CD4-positive, alpha-beta memory T cell (primary cell): ENCODE measurements at regions not wholly inside any gene's neighbourhood (a gene's known extent, or its start where the extent isn't known, plus 50 kb on each side); places are given as distances from the start of the nearest gene placed in this dataset.
"Not testable (repeated sequence)": the region's sequence is repeated elsewhere in the genome, so short reads cannot be mapped to it uniquely, and the experiment has no call there.

ENCODE experiments used
- CTCF ChIA-PET: fragments of 350-600 bp; sonication (Branson Sonifier 250); formaldehyde crosslinking; loops from one replicate; lab custom pipeline; 2021; ENCODE audit warnings: inconsistent platforms; ENCODE audit not compliant: partially characterized antibody; lab: Charles Lee
- POLR2A ChIA-PET: fragments of 350-600 bp; sonication (Branson Sonifier 250); formaldehyde crosslinking; loops from one replicate; lab custom pipeline; 2021; ENCODE audit not compliant: partially characterized antibody; lab: Charles Lee
- DNase-seq, 5 donors: peaks; one replicate each; pipeline versions ENCODE4 v3.0.0 to v3.0.0-alpha.2; 2020 to 2022; ENCODE audit warnings: mixed read lengths in 1 of 5
- H3K27ac ChIP-seq: one replicate; pipeline ENCODE4 v1.7.0; 2013; ENCODE audit warnings: low read depth, low read length
- H3K27me3 ChIP-seq: 2 replicates; pipeline ENCODE4 v1.7.0; 2013; ENCODE audit warnings: mild to moderate bottlenecking, low read length, moderate library complexity; ENCODE audit not compliant: insufficient read depth
- H3K36me3 ChIP-seq: 2 replicates; pipeline ENCODE4 v1.7.0; 2013; ENCODE audit warnings: mild to moderate bottlenecking, low read length, moderate library complexity; ENCODE audit not compliant: insufficient read depth
- H3K4me1 ChIP-seq: 2 replicates; pipeline ENCODE4 v1.7.0; 2013; ENCODE audit warnings: mild to moderate bottlenecking, low read length, moderate library complexity; ENCODE audit not compliant: insufficient read depth
- H3K4me3 ChIP-seq, 2 donors: one replicate each; pipeline ENCODE4 v1.7.0; 2013; ENCODE audit warnings: low read length in 2 of 2, mild to moderate bottlenecking in 1 of 2
- H3K9me3 ChIP-seq, 2 donors: one replicate each; pipeline ENCODE4 v1.7.0; 2013; ENCODE audit warnings: low read length in 2 of 2, control low read depth in 1 of 2; ENCODE audit not compliant: control insufficient read depth in 1 of 2
- H3K27ac Mint-ChIP-seq, 7 donors: one replicate each; pipeline ENCODE4 v1.8.0; 2020 to 2021; ENCODE audit warnings: mixed read lengths in 7 of 7, mild to moderate bottlenecking in 6 of 7, inconsistent platforms in 3 of 7, moderate library complexity in 3 of 7
- H3K27me3 Mint-ChIP-seq, 2 donors: one replicate each; pipeline ENCODE4 v1.8.0; 2020 to 2021; ENCODE audit warnings: mixed read lengths in 2 of 2
- H3K36me3 Mint-ChIP-seq, 2 donors: one replicate each; pipeline ENCODE4 v1.8.0; 2020 to 2021; ENCODE audit warnings: mixed read lengths in 2 of 2, inconsistent platforms in 1 of 2, mild to moderate bottlenecking in 1 of 2
- H3K4me1 Mint-ChIP-seq, 4 donors: one replicate each; pipeline ENCODE4 v1.8.0; 2020 to 2021; ENCODE audit warnings: mixed read lengths in 4 of 4, mild to moderate bottlenecking in 1 of 4
- H3K4me3 Mint-ChIP-seq, 8 donors: one replicate each; pipeline ENCODE4 v1.8.0; 2020 to 2021; ENCODE audit warnings: mixed read lengths in 8 of 8, mild to moderate bottlenecking in 7 of 8, moderate library complexity in 6 of 8, inconsistent platforms in 3 of 8
- H3K9me3 Mint-ChIP-seq, 8 donors: one replicate each; pipeline ENCODE4 v1.8.0; 2020 to 2021; ENCODE audit warnings: mixed read lengths in 8 of 8, mild to moderate bottlenecking in 5 of 8, inconsistent platforms in 3 of 8, moderate library complexity in 1 of 8
- intact Hi-C: fragments of 100-400 bp; cut with micrococcal nuclease; formaldehyde crosslinking; loops from one replicate; pipeline ENCODE4 v1.15.1; 2023

DNA sequence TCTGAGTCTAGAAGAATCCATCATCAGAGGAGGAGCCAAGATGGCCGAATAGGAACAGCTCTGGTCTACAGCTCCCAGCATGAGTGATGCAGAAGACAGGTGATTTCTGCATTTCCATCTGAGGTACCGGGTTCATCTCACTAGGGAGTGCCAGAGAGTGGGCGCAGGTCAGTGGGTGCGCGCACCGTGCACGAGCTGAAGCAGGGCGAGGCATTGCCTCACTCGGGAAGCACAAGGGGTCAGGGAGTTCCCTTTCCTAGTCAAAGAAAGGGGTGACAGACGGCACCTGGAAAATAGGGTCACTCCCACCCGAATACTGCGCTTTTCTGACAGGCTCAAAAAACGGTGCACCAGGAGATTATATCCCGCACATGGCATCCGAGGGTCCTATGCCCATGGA is 837.5 kb downstream of the TAF11L14 start:
- CTCF ChIA-PET, result not testable (repeated sequence)

DNA sequence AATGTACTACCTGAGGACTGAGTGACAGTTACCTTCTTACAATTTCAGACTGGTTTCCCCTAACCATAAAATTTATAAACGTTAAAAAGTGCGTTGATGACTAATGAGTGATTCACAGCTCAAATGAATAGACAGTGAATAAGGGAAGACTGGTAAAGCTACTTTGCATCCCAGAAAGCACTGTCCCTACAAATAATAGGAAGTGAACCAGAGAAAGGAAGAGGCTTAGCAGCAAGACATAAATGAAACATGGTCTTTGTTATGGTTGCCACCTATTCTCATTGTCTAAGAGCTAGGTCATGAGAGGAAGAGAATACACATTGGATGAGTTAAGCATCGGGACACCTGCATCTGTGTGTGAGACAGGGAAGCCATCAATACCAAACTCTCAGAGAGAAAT is 849.2 kb downstream of the TAF11L14 start:
- Histone ChIP-seq H3K4me1 (no peaks in the 10 kb centered on the region), H3K36me3 (no peaks in the 10 kb centered on the region), H3K9me3 (no peaks in the 10 kb centered on the region), H3K27ac (no peak overlapping the region), H3K4me3 (no peak overlapping the region), H3K27me3 (no peaks in the 10 kb centered on the region)
- intact Hi-C loops, result no loop called here
- ChIA-PET CTCF (no interaction called here), POLR2A (no interaction called here)
- Mint-ChIP-seq H3K27me3 (no peaks in the 10 kb centered on the region), H3K9me3 (peaks cover 0 to 2% (median 0%) of the 10 kb centered on the region in 8 donors), H3K27ac (no peak overlapping the region), H3K4me1 (no peaks in the 10 kb centered on the region), H3K4me3 (no peak overlapping the region), H3K36me3 (no peaks in the 10 kb centered on the region)
- no peak for DNase-seq

More for the DNA sequence above, 837.5 kb downstream of the TAF11L14 start:
- H3K27me3 ChIP-seq, H3K4me1 Mint-ChIP-seq, H3K36me3 Mint-ChIP-seq, POLR2A ChIA-PET, DNase-seq, H3K36me3 ChIP-seq, H3K9me3 ChIP-seq, H3K4me3 ChIP-seq, H3K4me3 Mint-ChIP-seq, H3K9me3 Mint-ChIP-seq, H3K4me1 ChIP-seq, intact Hi-C loops, H3K27ac ChIP-seq, H3K27me3 Mint-ChIP-seq, H3K27ac Mint-ChIP-seq: not testable (repeated sequence)

DNA sequence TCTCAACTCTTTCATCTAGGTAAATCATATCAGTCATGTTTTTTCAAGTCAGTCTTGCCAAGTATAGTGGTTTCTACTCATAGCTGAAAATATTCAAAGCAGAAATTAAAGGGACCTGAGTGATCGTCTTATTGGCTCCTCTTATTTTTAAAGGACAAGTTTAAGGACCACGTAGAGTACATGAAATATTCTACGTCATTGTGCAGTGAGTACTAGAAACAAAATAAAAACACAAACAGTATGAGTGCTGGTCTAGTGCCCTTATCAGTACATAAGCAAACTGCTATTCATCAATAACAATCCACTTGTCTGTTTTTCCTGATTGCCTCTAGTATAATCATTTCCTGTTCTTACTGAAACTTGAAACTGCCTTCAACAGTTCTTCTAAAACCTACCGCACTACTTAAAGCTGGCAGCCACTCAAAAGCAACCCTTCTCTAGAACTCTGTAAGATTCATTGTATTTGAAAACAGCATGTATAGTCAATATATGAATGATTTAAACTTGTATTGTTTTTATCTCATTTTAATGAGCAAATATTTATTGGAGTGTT is 853.7 kb downstream of the TAF11L14 start:
- Mint-ChIP-seq H3K4me3 (no peak overlapping the region), H3K36me3 (no peaks in the 10 kb centered on the region), H3K27ac (no peak overlapping the region), H3K9me3 (peaks cover 0 to 3% (median 0%) of the 10 kb centered on the region in 8 donors), H3K4me1 (no peaks in the 10 kb centered on the region), H3K27me3 (no peaks in the 10 kb centered on the region)
- H3K4me3 ChIP-seq, result no peak overlapping the region
- ChIA-PET POLR2A (no interaction called here), CTCF (no interaction called here)
- no peak for DNase-seq
- no peaks in the 10 kb centered on the region for H3K36me3 ChIP-seq
- H3K27me3 ChIP-seq, result no peaks in the 10 kb centered on the region
- intact Hi-C loops, result no loop called here
- no peaks in the 10 kb centered on the region for H3K4me1 ChIP-seq
- H3K27ac ChIP-seq, result no peak overlapping the region
- no peaks in the 10 kb centered on the region for H3K9me3 ChIP-seq

DNA sequence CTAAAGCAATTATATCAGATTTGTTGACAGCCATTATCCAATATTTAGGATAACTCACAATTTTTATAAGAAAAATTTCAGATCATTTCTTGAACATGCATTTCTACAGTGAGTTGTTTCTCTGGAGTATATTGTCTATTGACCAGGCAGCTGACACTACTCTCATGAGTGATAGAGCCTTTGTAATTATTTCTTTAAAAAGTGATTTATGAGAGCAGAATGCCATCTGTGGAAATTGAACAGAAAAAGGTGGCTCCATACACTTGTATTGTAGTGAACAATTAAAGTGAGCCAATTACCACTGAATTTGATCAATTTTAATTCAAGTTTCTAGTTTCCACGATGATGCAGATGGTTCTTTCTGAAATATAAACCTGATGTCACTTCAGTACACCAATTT is 855.4 kb downstream of the TAF11L14 start:
- Mint-ChIP-seq H3K27ac (no peak overlapping the region), H3K4me3 (no peak overlapping the region), H3K27me3 (no peaks in the 10 kb centered on the region), H3K4me1 (no peaks in the 10 kb centered on the region), H3K9me3 (peaks cover 0 to 3% (median 0%) of the 10 kb centered on the region in 8 donors), H3K36me3 (no peaks in the 10 kb centered on the region)
- POLR2A ChIA-PET, result no interaction called here
- Histone ChIP-seq H3K4me1 (no peaks in the 10 kb centered on the region), H3K9me3 (no peaks in the 10 kb centered on the region), H3K4me3 (no peak overlapping the region), H3K36me3 (no peaks in the 10 kb centered on the region), H3K27ac (no peak overlapping the region), H3K27me3 (no peaks in the 10 kb centered on the region)
- no peak for DNase-seq
- CTCF ChIA-PET, result no interaction called here
- intact Hi-C loops, result no loop called here

DNA sequence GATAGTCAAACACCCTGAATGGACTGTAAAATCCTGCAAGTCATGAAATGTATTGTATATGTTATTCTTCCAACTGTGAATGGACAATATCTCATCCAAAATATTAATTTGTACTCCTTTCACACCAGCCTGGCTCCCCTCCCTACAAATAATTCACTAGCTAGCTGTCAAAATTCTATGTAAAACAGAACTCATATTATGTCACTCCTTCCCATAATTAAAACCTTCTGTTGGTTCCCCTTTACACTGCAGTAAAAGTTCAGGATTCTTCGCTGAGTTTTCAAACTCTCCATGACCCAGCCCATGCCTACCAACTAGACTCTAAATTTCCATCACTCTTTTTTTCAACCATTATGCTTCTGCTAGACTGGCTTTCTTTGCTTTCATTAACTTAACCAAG is 857.1 kb downstream of the TAF11L14 start:
- POLR2A ChIA-PET, result no interaction called here
- Mint-ChIP-seq H3K27ac (peak overlapping the region in 1 of 7 donors; percentile 1), H3K4me3 (no peak overlapping the region), H3K27me3 (no peaks in the 10 kb centered on the region), H3K9me3 (peaks cover 0 to 8% (median 3%) of the 10 kb centered on the region in 8 donors), H3K36me3 (no peaks in the 10 kb centered on the region), H3K4me1 (no peaks in the 10 kb centered on the region)
- CTCF ChIA-PET, result no interaction called here
- intact Hi-C loops, result no loop called here
- Histone ChIP-seq H3K9me3 (no peaks in the 10 kb centered on the region), H3K27ac (no peak overlapping the region), H3K36me3 (no peaks in the 10 kb centered on the region), H3K27me3 (no peaks in the 10 kb centered on the region), H3K4me3 (no peak overlapping the region), H3K4me1 (no peaks in the 10 kb centered on the region)
- DNase-seq, result no peak

DNA sequence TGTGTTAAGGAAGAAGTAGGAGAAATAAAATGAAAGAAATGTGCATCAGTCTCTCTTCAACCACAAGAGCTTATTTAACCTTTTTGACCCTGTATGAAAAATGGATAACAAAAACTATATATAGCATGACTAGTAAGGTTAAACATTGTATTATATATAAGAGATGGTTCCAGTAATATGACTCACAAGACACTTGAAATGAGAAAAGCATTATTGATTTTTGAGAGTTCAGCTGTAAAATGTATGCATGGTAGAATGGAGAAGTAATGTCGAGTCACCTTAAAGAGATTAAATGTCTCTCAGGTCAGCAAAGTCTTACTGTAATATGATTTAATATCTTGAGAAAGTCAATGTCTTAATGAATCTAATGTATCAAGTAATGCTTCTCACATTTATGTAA is 860.9 kb downstream of the TAF11L14 start:
- no peaks in the 10 kb centered on the region for H3K9me3 ChIP-seq
- ChIA-PET CTCF (no interaction called here), POLR2A (no interaction called here)
- DNase-seq, result no peak
- no peaks in the 10 kb centered on the region for H3K27me3 ChIP-seq
- H3K9me3 Mint-ChIP-seq, result peaks cover 0 to 12% (median 4%) of the 10 kb centered on the region in 8 donors
- no peak overlapping the region for H3K4me3 ChIP-seq
- no peaks in the 10 kb centered on the region for H3K36me3 Mint-ChIP-seq
- H3K36me3 ChIP-seq, result no peaks in the 10 kb centered on the region
- H3K27ac ChIP-seq, result no peak overlapping the region
- no peak overlapping the region for H3K4me3 Mint-ChIP-seq
- no peaks in the 10 kb centered on the region for H3K4me1 Mint-ChIP-seq
- H3K4me1 ChIP-seq, result no peaks in the 10 kb centered on the region
- no peaks in the 10 kb centered on the region for H3K27me3 Mint-ChIP-seq
- intact Hi-C loops, result no loop called here
- no peak overlapping the region for H3K27ac Mint-ChIP-seq

DNA sequence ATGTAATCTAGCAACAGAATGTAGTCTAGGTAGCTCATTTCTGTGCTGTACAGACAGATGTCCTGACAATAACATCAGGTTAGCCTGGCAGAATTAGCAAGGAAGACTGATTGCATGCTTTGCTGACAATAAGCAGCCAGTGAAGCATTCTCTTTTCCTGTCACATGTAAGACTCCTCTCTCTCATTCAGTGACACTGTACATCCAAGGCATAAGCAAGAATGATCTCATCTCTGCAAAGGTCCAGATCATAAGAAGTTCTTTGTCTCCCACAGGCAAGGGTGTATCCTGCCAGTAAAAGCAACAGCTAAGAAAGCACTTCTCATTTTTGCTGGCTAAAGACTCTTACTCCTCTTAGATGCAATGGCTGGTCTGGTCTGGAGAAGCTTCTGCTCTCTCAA is 861.8 kb downstream of the TAF11L14 start:
- CTCF ChIA-PET, result no interaction called here
- no peak for DNase-seq
- H3K4me3 ChIP-seq, result no peak overlapping the region
- H3K4me1 ChIP-seq, result no peaks in the 10 kb centered on the region
- Mint-ChIP-seq H3K27me3 (no peaks in the 10 kb centered on the region), H3K4me1 (no peaks in the 10 kb centered on the region), H3K4me3 (no peak overlapping the region), H3K27ac (no peak overlapping the region), H3K9me3 (peaks cover 0 to 12% (median 3%) of the 10 kb centered on the region in 8 donors), H3K36me3 (no peaks in the 10 kb centered on the region)
- H3K36me3 ChIP-seq, result no peaks in the 10 kb centered on the region
- no peak overlapping the region for H3K27ac ChIP-seq
- H3K27me3 ChIP-seq, result no peaks in the 10 kb centered on the region
- H3K9me3 ChIP-seq, result no peaks in the 10 kb centered on the region
- intact Hi-C loops, result no loop called here
- POLR2A ChIA-PET, result no interaction called here

DNA sequence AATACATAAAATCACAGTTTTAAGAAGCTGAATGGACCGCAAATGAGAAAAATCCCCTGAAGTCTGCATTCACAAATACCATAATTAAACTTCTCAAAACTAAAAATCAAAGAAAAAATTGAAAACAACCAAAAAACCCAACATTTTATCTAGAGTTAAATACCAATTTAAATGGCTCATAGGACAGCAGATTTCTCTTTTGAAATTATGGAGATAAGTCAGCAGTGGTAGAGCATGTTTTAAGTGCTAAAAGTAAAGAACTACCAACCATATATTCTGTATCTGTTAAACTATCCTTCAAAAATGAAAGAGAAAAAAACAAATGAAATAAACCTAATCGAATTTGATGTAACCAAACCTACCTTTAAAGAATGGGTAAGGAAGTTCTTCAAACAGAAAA is 862.8 kb downstream of the TAF11L14 start:
- H3K27ac ChIP-seq, result no peak overlapping the region
- Mint-ChIP-seq H3K27ac (no peak overlapping the region), H3K9me3 (peaks cover 0 to 12% (median 3%) of the 10 kb centered on the region in 8 donors), H3K27me3 (no peaks in the 10 kb centered on the region), H3K4me1 (no peaks in the 10 kb centered on the region), H3K36me3 (no peaks in the 10 kb centered on the region), H3K4me3 (no peak overlapping the region)
- no peaks in the 10 kb centered on the region for H3K4me1 ChIP-seq
- POLR2A ChIA-PET, result no interaction called here
- H3K36me3 ChIP-seq, result no peaks in the 10 kb centered on the region
- no peaks in the 10 kb centered on the region for H3K9me3 ChIP-seq
- CTCF ChIA-PET, result no interaction called here
- no peak for DNase-seq
- intact Hi-C loops, result no loop called here
- no peaks in the 10 kb centered on the region for H3K27me3 ChIP-seq
- H3K4me3 ChIP-seq, result no peak overlapping the region
